PC-3 (cell line): ENCODE measurements at regions not wholly inside any gene's neighbourhood (a gene's known extent, or its start where the extent isn't known, plus 50 kb on each side); places are given as distances from the start of the nearest gene placed in this dataset.

Experiments used
- ATAC-seq: fragments of 200-7000 bp; cut with Tn5 transposase; 2 replicates; pipeline ENCODE4 v1.9.1; 2020; ENCODE audit warnings: mild to moderate bottlenecking, moderate library complexity
- BruUV-seq: library from RNA; stranded (reverse); fragments of 400-500 nt; replicated peaks from 2 replicates; lab custom pipeline; 2021; lab: Mats Ljungman, UMichigan
- CTCF ChIA-PET: fragments of 300-600 bp; sonication (Branson Sonifier 250); formaldehyde crosslinking; loops from one replicate; lab custom pipeline; 2022; ENCODE audit warnings: antibody characterized with exemption; lab: Charles Lee
- POLR2A ChIA-PET: fragments of 300-600 bp; sonication (Branson Sonifier 250); formaldehyde crosslinking; loops from one replicate; lab custom pipeline; 2022; ENCODE audit warnings: antibody characterized with exemption; ENCODE audit not compliant: unreplicated experiment; lab: Charles Lee
- DNase-seq: peaks from one replicate; pipeline ENCODE4 v3.0.0-alpha.2; 2015
- H2AFZ ChIP-seq: fragments of 300-600 bp; sonication (generic); 2 replicates; pipeline ENCODE4 v1.6.0; 2016; ENCODE audit warnings: antibody characterized with exemption, low read length
- H3F3A ChIP-seq: fragments of 300-600 bp; sonication (generic); one replicate; pipeline ENCODE4 v1.6.0; 2017; ENCODE audit warnings: antibody characterized with exemption, low read length, control low read depth, mild to moderate bottlenecking; ENCODE audit not compliant: unreplicated experiment
- H3K27ac ChIP-seq: fragments of 300-600 bp; sonication (generic); 2 replicates; pipeline ENCODE4 v1.5.1; 2016; ENCODE audit warnings: mild to moderate bottlenecking, low read length
- H3K27me3 ChIP-seq: fragments of 300-600 bp; sonication (generic); 2 replicates; pipeline ENCODE4 v1.6.1; 2016; ENCODE audit warnings: low read length, mixed read lengths
- H3K36me3 ChIP-seq: fragments of 300-600 bp; sonication (generic); 2 replicates; pipeline ENCODE4 v1.6.1; 2016; ENCODE audit warnings: low read depth, mixed run types, low read length, mixed read lengths
- H3K4me1 ChIP-seq: fragments of 300-600 bp; sonication (generic); 2 replicates; pipeline ENCODE4 v1.5.1; 2016; ENCODE audit warnings: low read length; ENCODE audit not compliant: insufficient read depth
- H3K4me2 ChIP-seq: fragments of 300-600 bp; sonication (generic); 2 replicates; pipeline ENCODE4 v1.6.0; 2016; ENCODE audit warnings: low read length
- H3K4me3 ChIP-seq: fragments of 300-600 bp; sonication (generic); 2 replicates; pipeline ENCODE4 v1.5.1; 2016; ENCODE audit warnings: mild to moderate bottlenecking, low read length, mixed read lengths
- H3K79me2 ChIP-seq: fragments of 300-600 bp; sonication (generic); 2 replicates; pipeline ENCODE4 v1.6.1; 2017; ENCODE audit warnings: low read length, mixed read lengths
- H3K9ac ChIP-seq: fragments of 300-600 bp; sonication (generic); 2 replicates; pipeline ENCODE4 v1.6.0; 2016; ENCODE audit warnings: mild to moderate bottlenecking, low read length
- H3K9me2 ChIP-seq: fragments of 300-600 bp; sonication (generic); replicated peaks from 2 replicates; pipeline ENCODE4 v1.6.1; 2016; ENCODE audit warnings: mixed run types, low read length, mixed read lengths
- H3K9me3 ChIP-seq: fragments of 300-600 bp; sonication (generic); 2 replicates; pipeline ENCODE4 v1.6.1; 2016; ENCODE audit warnings: low read length, mixed read lengths
- H4K20me1 ChIP-seq: fragments of 300-600 bp; sonication (generic); 2 replicates; pipeline ENCODE4 v1.6.1; 2016; ENCODE audit warnings: low read length, mixed read lengths
- EZH2 ChIP-seq: fragments of 300-600 bp; sonication (generic); IDR thresholded peaks from one replicate; pipeline ENCODE4 v1.6.1; 2017; ENCODE audit warnings: antibody characterized with exemption, mild to moderate bottlenecking, low read length; ENCODE audit not compliant: unreplicated experiment
- EZH2phosphoT487 ChIP-seq: fragments of 300-600 bp; sonication (generic); IDR thresholded peaks from 2 replicates; pipeline ENCODE4 v1.6.1; 2018; ENCODE audit warnings: mild to moderate bottlenecking, antibody characterized with exemption, low read length, borderline replicate concordance
- intact Hi-C: fragments of 100-400 bp; cut with micrococcal nuclease; formaldehyde crosslinking; loops from 2 replicates; pipeline ENCODE4 v1.9.0; 2023
- TF ChIP-seq, protein P1 (sequence below): fragments of 300-600 bp; sonication (generic); conservative IDR thresholded peaks from 2 replicates; pipeline ENCODE4 v1.5.1; 2017; ENCODE audit warnings: antibody characterized with exemption, low read depth, mild to moderate bottlenecking, low read length

DNA sequence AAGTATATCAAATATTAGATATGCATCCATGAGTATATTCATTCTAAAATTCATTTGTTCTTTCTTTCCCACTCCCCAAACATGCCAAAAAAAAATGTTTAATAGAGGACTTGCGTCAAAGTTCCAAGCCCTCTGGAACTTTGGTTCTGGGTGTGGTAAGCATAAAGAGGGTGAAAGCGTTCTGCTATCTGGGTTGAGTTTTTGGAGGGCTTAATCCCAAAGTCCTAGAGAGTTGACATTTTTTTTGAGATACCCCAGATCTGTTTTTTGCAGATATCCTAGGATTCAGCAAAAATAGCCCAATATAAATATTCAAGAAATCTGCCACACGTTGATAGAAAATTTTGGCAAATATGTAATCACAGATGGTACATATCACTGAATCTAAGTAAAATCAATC lies 424.3 kb upstream of the CBLB start:
- no peaks in the 10 kb centered on the region for H4K20me1 ChIP-seq
- no peaks in the 10 kb centered on the region for H3K4me1 ChIP-seq
- no peaks in the 10 kb centered on the region for H3K27me3 ChIP-seq
- DNase-seq (no peak), ATAC-seq (no peak)
- TF ChIP-seq EZH2phosphoT487 (no peak), EZH2 (no peak)
- TF ChIP-seq, protein P1, sequence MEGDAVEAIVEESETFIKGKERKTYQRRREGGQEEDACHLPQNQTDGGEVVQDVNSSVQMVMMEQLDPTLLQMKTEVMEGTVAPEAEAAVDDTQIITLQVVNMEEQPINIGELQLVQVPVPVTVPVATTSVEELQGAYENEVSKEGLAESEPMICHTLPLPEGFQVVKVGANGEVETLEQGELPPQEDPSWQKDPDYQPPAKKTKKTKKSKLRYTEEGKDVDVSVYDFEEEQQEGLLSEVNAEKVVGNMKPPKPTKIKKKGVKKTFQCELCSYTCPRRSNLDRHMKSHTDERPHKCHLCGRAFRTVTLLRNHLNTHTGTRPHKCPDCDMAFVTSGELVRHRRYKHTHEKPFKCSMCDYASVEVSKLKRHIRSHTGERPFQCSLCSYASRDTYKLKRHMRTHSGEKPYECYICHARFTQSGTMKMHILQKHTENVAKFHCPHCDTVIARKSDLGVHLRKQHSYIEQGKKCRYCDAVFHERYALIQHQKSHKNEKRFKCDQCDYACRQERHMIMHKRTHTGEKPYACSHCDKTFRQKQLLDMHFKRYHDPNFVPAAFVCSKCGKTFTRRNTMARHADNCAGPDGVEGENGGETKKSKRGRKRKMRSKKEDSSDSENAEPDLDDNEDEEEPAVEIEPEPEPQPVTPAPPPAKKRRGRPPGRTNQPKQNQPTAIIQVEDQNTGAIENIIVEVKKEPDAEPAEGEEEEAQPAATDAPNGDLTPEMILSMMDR: no peak
- no peak overlapping the region for H3K9ac ChIP-seq
- H2AFZ ChIP-seq: no peak overlapping the region
- H3F3A ChIP-seq: no peaks in the 10 kb centered on the region
- H3K4me2 ChIP-seq: no peak overlapping the region
- ChIA-PET POLR2A (no interaction called here), CTCF (no interaction called here)
- no peaks in the 10 kb centered on the region for H3K36me3 ChIP-seq
- intact Hi-C loops: no loop called here
- H3K9me2 ChIP-seq: no peaks in the 10 kb centered on the region
- H3K4me3 ChIP-seq: no peak overlapping the region
- H3K9me3 ChIP-seq: no peaks in the 10 kb centered on the region
- BruUV-seq: no TSS peak
- no peak overlapping the region for H3K27ac ChIP-seq
- no peaks in the 10 kb centered on the region for H3K79me2 ChIP-seq

- TF ChIP-seq, protein P1: no peak
- intact Hi-C loops: no loop called here
- Histone ChIP-seq H3K27ac (no peak overlapping the region), H3K9me2 (no peaks in the 10 kb centered on the region), H3K4me1 (peaks cover 2% of the 10 kb centered on the region; the same call in 1 of the 2 replicates), H3K79me2 (no peaks in the 10 kb centered on the region), H3K4me3 (no peak overlapping the region), H3F3A (no peaks in the 10 kb centered on the region), H4K20me1 (no peaks in the 10 kb centered on the region), H2AFZ (no peak overlapping the region), H3K4me2 (no peak overlapping the region), H3K27me3 (no peaks in the 10 kb centered on the region), H3K9ac (no peak overlapping the region), H3K36me3 (no peaks in the 10 kb centered on the region), H3K9me3 (no peaks in the 10 kb centered on the region)
- ATAC-seq: no peak
- ChIA-PET POLR2A (no interaction called here), CTCF (interaction anchor here (0.8 kb wide), 1 partner anchor 705 kb away, joined by 3 read pairs; no protein-coding TSS in a partner anchor)
- no TSS peak for BruUV-seq
- no peak for DNase-seq
Observed at GRCh38 chr3:106294121-106294520, 425.3 kb upstream of the CBLB start.

DNA sequence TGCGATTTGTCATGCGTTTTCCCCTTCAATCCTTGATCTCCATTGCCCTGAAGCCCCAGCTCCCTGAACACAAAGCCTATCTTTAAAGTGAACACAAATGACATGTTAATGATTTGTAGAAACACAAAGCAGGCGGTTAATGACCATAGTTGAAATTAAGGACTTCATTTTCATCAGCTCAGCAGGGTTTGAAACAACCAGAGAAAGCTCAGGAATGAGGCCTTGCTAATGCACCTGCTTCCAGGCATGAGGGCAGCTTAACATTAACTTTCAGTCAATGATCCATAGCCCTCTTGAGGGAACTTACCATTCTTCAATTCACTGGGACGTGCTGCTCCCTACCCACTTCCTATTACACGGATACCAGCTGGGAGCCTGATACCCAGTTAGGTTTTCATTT lies 427.2 kb upstream of the CBLB start:
- no peak for ATAC-seq
- H3K4me2 ChIP-seq: no peak overlapping the region

More for the DNA sequence above, 427.2 kb upstream of the CBLB start:
- no peak overlapping the region for H3K4me3 ChIP-seq
- no peaks in the 10 kb centered on the region for H3K9me3 ChIP-seq
- CTCF ChIA-PET: no interaction called here
- H2AFZ ChIP-seq: no peak overlapping the region
- H3K27me3 ChIP-seq: no peaks in the 10 kb centered on the region
- no TSS peak for BruUV-seq
- TF ChIP-seq EZH2: no peak
- TF ChIP-seq EZH2phosphoT487: no peak
- TF ChIP-seq, protein P1: no peak
- POLR2A ChIA-PET: no interaction called here
- H3K79me2 ChIP-seq: no peaks in the 10 kb centered on the region
- H3K4me1 ChIP-seq: peaks cover 5% of the 10 kb centered on the region; the same call in 1 of the 2 replicates
- no peaks in the 10 kb centered on the region for H4K20me1 ChIP-seq
- DNase-seq: no peak
- H3K9me2 ChIP-seq: no peaks in the 10 kb centered on the region
- no peaks in the 10 kb centered on the region for H3K36me3 ChIP-seq
- no peaks in the 10 kb centered on the region for H3F3A ChIP-seq
- H3K27ac ChIP-seq: no peak overlapping the region
- intact Hi-C loops: no loop called here
- no peak overlapping the region for H3K9ac ChIP-seq
